Peyer's patch (tissue), 4 donors: ENCODE measurements at regions not wholly inside any gene's neighbourhood (a gene's known extent, or its start where the extent isn't known, plus 50 kb on each side); places are given as distances from the start of the nearest gene placed in this dataset.

Source experiments
- DNase-seq, 3 donors: peaks; one replicate each; pipeline ENCODE4 v3.0.0-alpha.2; 2017 to 2019
- H3K27ac ChIP-seq, 4 donors: fragments of 200-600 bp; sonication (generic); one replicate each; pipeline ENCODE4 v1.5.1; 2016 to 2019
- H3K27me3 ChIP-seq, 2 donors: fragments of 200-600 bp; sonication (generic); one replicate each; pipeline ENCODE4 v1.5.1; 2019
- H3K36me3 ChIP-seq, 3 donors: fragments of 200-600 bp; sonication (generic); one replicate each; pipeline ENCODE4 v1.5.1; 2016 to 2019
- H3K4me1 ChIP-seq, 4 donors: fragments of 200-600 bp; sonication (generic); one replicate each; pipeline ENCODE4 v1.5.1; 2016 to 2019
- H3K4me3 ChIP-seq, 4 donors: fragments of 200-600 bp; sonication (generic); 1 replicate in 3 of 4; 2 replicates in 1 of 4; pipeline ENCODE4 v1.5.1; 2016 to 2019; ENCODE audit warnings: mild to moderate bottlenecking in 1 of 4
- H3K9me3 ChIP-seq, 4 donors: fragments of 200-600 bp; sonication (generic); one replicate each; pipeline ENCODE4 v1.5.1; 2016 to 2019; ENCODE audit warnings: mild to moderate bottlenecking in 1 of 4
- CTCF ChIP-seq, 6 experiments: fragments of 450-650 bp in 4 of 6; fragments of 200-600 bp in 2 of 6; sonication (generic) in 1 of 6; IDR thresholded peaks; one replicate each; pipeline ENCODE4 v1.5.1; 2017 to 2019; ENCODE audit warnings: antibody characterized with exemption in 6 of 6, mild to moderate bottlenecking in 3 of 6, moderate library complexity in 1 of 6
- POLR2A ChIP-seq, 2 donors: fragments of 450-650 bp; IDR thresholded peaks; one replicate each; pipeline ENCODE4 v1.5.1; 2017; ENCODE audit warnings: antibody characterized with exemption in 2 of 2, mild to moderate bottlenecking in 2 of 2, moderate library complexity in 2 of 2

- H3K36me3 ChIP-seq, result no peaks in the 10 kb centered on the region
- no peaks in the 10 kb centered on the region for H3K9me3 ChIP-seq
- no peaks in the 10 kb centered on the region for H3K27me3 ChIP-seq
- TF ChIP-seq CTCF (IDR thresholded peaks at IDR 0.05), result no peak
- TF ChIP-seq POLR2A (IDR thresholded peaks at IDR 0.05), result no peak
- no peak for DNase-seq
- H3K4me3 ChIP-seq, result no peak overlapping the region
- no peak overlapping the region for H3K27ac ChIP-seq
- no peaks in the 10 kb centered on the region for H3K4me1 ChIP-seq
Observed at GRCh38 chr1:5222626-5223025, 568.2 kb downstream of the AJAP1 start.

- no peaks in the 10 kb centered on the region for H3K36me3 ChIP-seq
- no peaks in the 10 kb centered on the region for H3K9me3 ChIP-seq
- no peak overlapping the region for H3K27ac ChIP-seq
- no peak for DNase-seq
- H3K27me3 ChIP-seq, result no peaks in the 10 kb centered on the region
- no peak overlapping the region for H3K4me3 ChIP-seq
- no peak for TF ChIP-seq POLR2A (IDR thresholded peaks at IDR 0.05)
- no peak for TF ChIP-seq CTCF (IDR thresholded peaks at IDR 0.05)
- H3K4me1 ChIP-seq, result no peaks in the 10 kb centered on the region
Observed at GRCh38 chr1:5221451-5221850, 567.0 kb downstream of the AJAP1 start.

- TF ChIP-seq POLR2A (IDR thresholded peaks at IDR 0.05), result no peak
- TF ChIP-seq CTCF (IDR thresholded peaks at IDR 0.05), result no peak
- Histone ChIP-seq H3K36me3 (no peaks in the 10 kb centered on the region), H3K4me3 (no peak overlapping the region), H3K27me3 (no peaks in the 10 kb centered on the region), H3K27ac (no peak overlapping the region), H3K9me3 (no peaks in the 10 kb centered on the region), H3K4me1 (no peaks in the 10 kb centered on the region)
- DNase-seq, result no peak
Observed at GRCh38 chr1:5220821-5221220, 566.4 kb downstream of the AJAP1 start.

- no peaks in the 10 kb centered on the region for H3K27me3 ChIP-seq
- no peak for DNase-seq
Observed at GRCh38 chr1:5220421-5220820, 566.0 kb downstream of the AJAP1 start.

GRCh38 chr1:5200006-5200405 lies 545.6 kb downstream of the AJAP1 start:
- Histone ChIP-seq H3K27ac (no peak overlapping the region), H3K4me3 (no peak overlapping the region), H3K9me3 (no peaks in the 10 kb centered on the region), H3K4me1 (no peaks in the 10 kb centered on the region), H3K27me3 (no peaks in the 10 kb centered on the region), H3K36me3 (no peaks in the 10 kb centered on the region)
- TF ChIP-seq POLR2A (IDR thresholded peaks at IDR 0.05), result no peak
- DNase-seq, result no peak

More at GRCh38 chr1:5220421-5220820, 566.0 kb downstream of the AJAP1 start:
- no peak overlapping the region for H3K27ac ChIP-seq
- H3K36me3 ChIP-seq, result no peaks in the 10 kb centered on the region
- H3K4me1 ChIP-seq, result no peaks in the 10 kb centered on the region
- H3K4me3 ChIP-seq, result no peak overlapping the region
- TF ChIP-seq CTCF (IDR thresholded peaks at IDR 0.05) (no peak), POLR2A (IDR thresholded peaks at IDR 0.05) (no peak)
- no peaks in the 10 kb centered on the region for H3K9me3 ChIP-seq

GRCh38 chr1:5198328-5198727 lies 543.9 kb downstream of the AJAP1 start:
- no peak overlapping the region for H3K27ac ChIP-seq
- TF ChIP-seq POLR2A (IDR thresholded peaks at IDR 0.05) (no peak), CTCF (IDR thresholded peaks at IDR 0.05) (no peak)
- DNase-seq, result no peak
- H3K9me3 ChIP-seq, result no peaks in the 10 kb centered on the region
- no peaks in the 10 kb centered on the region for H3K27me3 ChIP-seq
- no peak overlapping the region for H3K4me3 ChIP-seq
- H3K4me1 ChIP-seq, result no peaks in the 10 kb centered on the region
- H3K36me3 ChIP-seq, result no peaks in the 10 kb centered on the region
